Stomach (tissue), 4 donors: ENCODE measurements at regions not wholly inside any gene's neighbourhood (a gene's known extent, or its start where the extent isn't known, plus 50 kb on each side); places are given as distances from the start of the nearest gene placed in this dataset.

Source experiments
- EP300 ChIP-seq: sonication (generic); formaldehyde crosslinking; IDR thresholded peaks from one replicate; pipeline ENCODE4 v1.6.1; 2017; ENCODE audit warnings: antibody characterized with exemption
- POLR2A ChIP-seq, 4 donors: fragments of 450-650 bp; IDR thresholded peaks; one replicate each; pipeline ENCODE4 v1.6.1; 2016; ENCODE audit warnings: antibody characterized with exemption in 4 of 4, control low read depth in 2 of 4, mild to moderate bottlenecking in 1 of 4, moderate library complexity in 1 of 4
- POLR2AphosphoS5 ChIP-seq, 3 donors: sonication (generic); formaldehyde crosslinking; IDR thresholded peaks; one replicate each; pipeline ENCODE4 v1.6.1; 2016; ENCODE audit warnings: antibody characterized with exemption in 3 of 3
- TF ChIP-seq, protein P1 (sequence below), 7 experiments: fragments of 450-650 bp in 4 of 7; fragments of 200-600 bp in 3 of 7; sonication (generic) in 3 of 7; IDR thresholded peaks; one replicate each; pipeline ENCODE4 v1.5.1; 2016 to 2019; ENCODE audit warnings: antibody characterized with exemption in 7 of 7, control low read depth in 2 of 7, mild to moderate bottlenecking in 1 of 7

DNA sequence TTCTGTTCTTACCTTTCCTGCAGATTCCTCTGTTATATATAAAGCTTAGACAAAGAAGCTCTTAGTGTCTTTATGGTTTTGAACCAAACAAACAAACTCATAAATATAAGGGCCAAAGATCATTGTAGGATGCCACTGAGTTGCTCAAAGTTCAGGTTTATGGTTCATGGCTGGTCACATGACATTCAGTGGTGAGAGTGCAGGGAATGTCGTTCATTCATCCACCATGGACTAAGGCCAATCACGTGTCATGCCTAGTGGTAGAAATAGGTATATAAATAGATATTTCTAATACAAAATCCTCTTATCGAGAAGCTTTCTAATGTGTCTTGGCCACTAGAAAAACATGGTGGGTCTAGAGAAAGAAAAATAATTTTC is 119.4 kb downstream of the GATA3 start:
- TF ChIP-seq POLR2AphosphoS5 (IDR thresholded peaks at IDR 0.05): no peak
- TF ChIP-seq EP300: no peak
- TF ChIP-seq, protein P1, sequence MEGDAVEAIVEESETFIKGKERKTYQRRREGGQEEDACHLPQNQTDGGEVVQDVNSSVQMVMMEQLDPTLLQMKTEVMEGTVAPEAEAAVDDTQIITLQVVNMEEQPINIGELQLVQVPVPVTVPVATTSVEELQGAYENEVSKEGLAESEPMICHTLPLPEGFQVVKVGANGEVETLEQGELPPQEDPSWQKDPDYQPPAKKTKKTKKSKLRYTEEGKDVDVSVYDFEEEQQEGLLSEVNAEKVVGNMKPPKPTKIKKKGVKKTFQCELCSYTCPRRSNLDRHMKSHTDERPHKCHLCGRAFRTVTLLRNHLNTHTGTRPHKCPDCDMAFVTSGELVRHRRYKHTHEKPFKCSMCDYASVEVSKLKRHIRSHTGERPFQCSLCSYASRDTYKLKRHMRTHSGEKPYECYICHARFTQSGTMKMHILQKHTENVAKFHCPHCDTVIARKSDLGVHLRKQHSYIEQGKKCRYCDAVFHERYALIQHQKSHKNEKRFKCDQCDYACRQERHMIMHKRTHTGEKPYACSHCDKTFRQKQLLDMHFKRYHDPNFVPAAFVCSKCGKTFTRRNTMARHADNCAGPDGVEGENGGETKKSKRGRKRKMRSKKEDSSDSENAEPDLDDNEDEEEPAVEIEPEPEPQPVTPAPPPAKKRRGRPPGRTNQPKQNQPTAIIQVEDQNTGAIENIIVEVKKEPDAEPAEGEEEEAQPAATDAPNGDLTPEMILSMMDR (IDR thresholded peaks at IDR 0.05): no peak
- TF ChIP-seq POLR2A (IDR thresholded peaks at IDR 0.05): no peak
